ENCODE measurements at regions not wholly inside any gene's neighbourhood (a gene's known extent, or its start where the extent isn't known, plus 50 kb on each side); places are given as distances from the start of the nearest gene placed in this dataset.

GRCh38 chr4:188627892-188628291 lies 488.7 kb downstream of the TRIML1 start:
- TF ChIP-seq POLR2A (IDR thresholded peaks at IDR 0.05; ENCODE audit: low read depth, low read length) (no peak), POLR2AphosphoS5 (IDR thresholded peaks at IDR 0.05; ENCODE audit: low read depth, low read length) (no peak), TAF1 (IDR thresholded peaks at IDR 0.05; ENCODE audit: borderline replicate concordance, low read depth, low read length) (no peak)

All from GM12892 (cell line).